CD14-positive monocyte (primary cell): ENCODE measurements at regions not wholly inside any gene's neighbourhood (a gene's known extent, or its start where the extent isn't known, plus 50 kb on each side); places are given as distances from the start of the nearest gene placed in this dataset.

ENCODE experiments used
- DNase-seq, 3 donors: peaks; one replicate each; pipeline ENCODE4 v3.0.0-alpha.2; 2011 to 2022
- H2AFZ ChIP-seq: 2 replicates; pipeline ENCODE4 v1.6.0; 2012; ENCODE audit warnings: mild to moderate bottlenecking, low read depth, low read length, inconsistent platforms; ENCODE audit not compliant: insufficient read depth, poor library complexity, severe bottlenecking
- H3K27ac ChIP-seq, 2 donors: 1 replicate in 1 of 2; 2 replicates in 1 of 2; pipeline ENCODE4 v1.5.1; 2012 to 2013; ENCODE audit warnings: low read length in 2 of 2, control low read depth in 1 of 2, inconsistent platforms in 1 of 2, low read depth in 1 of 2, mild to moderate bottlenecking in 1 of 2
- H3K27me3 ChIP-seq, 2 donors: one replicate each; pipeline versions ENCODE4 v1.6.0 to v1.6.1; 2011 to 2013; ENCODE audit warnings: low read length in 2 of 2; ENCODE audit not compliant: control insufficient read depth in 2 of 2, insufficient read depth in 2 of 2
- H3K36me3 ChIP-seq, 2 donors: replicated peaks in 1 of 2; 1 replicate in 1 of 2; 2 replicates in 1 of 2; pipeline versions ENCODE4 v1.5.1 to v1.6.1; 2012 to 2013; ENCODE audit warnings: low read length in 2 of 2, control low read depth in 1 of 2, inconsistent platforms in 1 of 2, mild to moderate bottlenecking in 1 of 2; ENCODE audit not compliant: insufficient read depth in 2 of 2, control insufficient read depth in 1 of 2
- H3K4me1 ChIP-seq, 2 donors: 1 replicate in 1 of 2; 2 replicates in 1 of 2; pipeline versions ENCODE4 v1.5.1 to v1.6.1; 2012 to 2013; ENCODE audit warnings: low read length in 2 of 2, control low read depth in 1 of 2, inconsistent platforms in 1 of 2, mild to moderate bottlenecking in 1 of 2, moderate library complexity in 1 of 2; ENCODE audit not compliant: insufficient read depth in 2 of 2, control insufficient read depth in 1 of 2
- H3K4me2 ChIP-seq: replicated peaks from 2 replicates; pipeline ENCODE3; 2012; ENCODE audit warnings: low read length, moderate library complexity, mild to moderate bottlenecking; ENCODE audit not compliant: poor library complexity, severe bottlenecking; ENCODE audit errors: extremely low read depth
- H3K4me3 ChIP-seq, 3 experiments: fragments of 200-600 bp in 1 of 3; sonication (generic) in 1 of 3; replicated peaks in 1 of 3; 1 replicate in 2 of 3; 2 replicates in 1 of 3; pipeline ENCODE4 v1.5.1; 2011 to 2013; ENCODE audit warnings: low read length in 3 of 3, mild to moderate bottlenecking in 3 of 3, control low read depth in 2 of 3, low read depth in 2 of 3, inconsistent platforms in 1 of 3, moderate library complexity in 1 of 3
- H3K79me2 ChIP-seq: 2 replicates; pipeline ENCODE4 v1.6.0; 2012; ENCODE audit warnings: mild to moderate bottlenecking, control low read depth, inconsistent platforms, low read length, moderate library complexity; ENCODE audit not compliant: insufficient read depth
- H3K9ac ChIP-seq: 2 replicates; pipeline ENCODE4 v1.6.0; 2017; ENCODE audit warnings: low read length, mild to moderate bottlenecking; ENCODE audit not compliant: insufficient read depth, poor library complexity, severe bottlenecking
- H3K9me3 ChIP-seq, 2 donors: replicated peaks in 1 of 2; 1 replicate in 1 of 2; 2 replicates in 1 of 2; pipeline versions ENCODE4 v1.5.1 to v1.6.1; 2012 to 2013; ENCODE audit warnings: low read length in 2 of 2, control low read depth in 1 of 2; ENCODE audit not compliant: control insufficient read depth in 1 of 2, insufficient read depth in 1 of 2
- H4K20me1 ChIP-seq: 2 replicates; pipeline ENCODE4 v1.6.0; 2012; ENCODE audit warnings: mild to moderate bottlenecking, low read length, control low read depth, moderate library complexity; ENCODE audit not compliant: insufficient read depth
- H3K27ac Mint-ChIP-seq, 7 donors: one replicate each; pipeline ENCODE4 v1.8.0; 2020; ENCODE audit warnings: mild to moderate bottlenecking in 7 of 7, mixed read lengths in 7 of 7, moderate library complexity in 6 of 7, inconsistent platforms in 2 of 7
- H3K27me3 Mint-ChIP-seq, 3 donors: one replicate each; pipeline ENCODE4 v1.8.0; 2021 to 2022; ENCODE audit warnings: low read depth in 3 of 3, mild to moderate bottlenecking in 3 of 3, mixed read lengths in 3 of 3, moderate library complexity in 3 of 3, inconsistent platforms in 1 of 3
- H3K36me3 Mint-ChIP-seq, 2 donors: one replicate each; pipeline ENCODE4 v1.8.0; 2020; ENCODE audit warnings: mixed read lengths in 2 of 2, inconsistent platforms in 1 of 2, mild to moderate bottlenecking in 1 of 2
- H3K4me1 Mint-ChIP-seq: one replicate; pipeline ENCODE4 v1.8.0; 2020; ENCODE audit warnings: mild to moderate bottlenecking, mixed read lengths
- H3K4me3 Mint-ChIP-seq, 2 donors: one replicate each; pipeline ENCODE4 v1.8.0; 2020; ENCODE audit warnings: mild to moderate bottlenecking in 2 of 2, mixed read lengths in 2 of 2, moderate library complexity in 1 of 2
- H3K9me3 Mint-ChIP-seq, 7 donors: one replicate each; pipeline ENCODE4 v1.8.0; 2020 to 2022; ENCODE audit warnings: mixed read lengths in 7 of 7, mild to moderate bottlenecking in 6 of 7, moderate library complexity in 6 of 7, inconsistent platforms in 2 of 7
- WGBS: methylation state at CpG from one replicate; pipeline ENCODE4 v1.1.5; 2013; ENCODE audit warnings: missing lambda C conversion rate; ENCODE audit not compliant: insufficient coverage; 5-methylcytosine and 5-hydroxymethylcytosine counted together
- intact Hi-C, 2 donors: fragments of 100-400 bp; cut with micrococcal nuclease; formaldehyde crosslinking; loops; one replicate each; pipeline versions ENCODE4 v1.15.0 to v1.15.1; 2023
- TF ChIP-seq, protein P1 (sequence below): fragments of 200-600 bp; IDR thresholded peaks from one replicate; pipeline ENCODE4 v1.8.0; 2022; ENCODE audit warnings: antibody characterized with exemption, mild to moderate bottlenecking

DNA sequence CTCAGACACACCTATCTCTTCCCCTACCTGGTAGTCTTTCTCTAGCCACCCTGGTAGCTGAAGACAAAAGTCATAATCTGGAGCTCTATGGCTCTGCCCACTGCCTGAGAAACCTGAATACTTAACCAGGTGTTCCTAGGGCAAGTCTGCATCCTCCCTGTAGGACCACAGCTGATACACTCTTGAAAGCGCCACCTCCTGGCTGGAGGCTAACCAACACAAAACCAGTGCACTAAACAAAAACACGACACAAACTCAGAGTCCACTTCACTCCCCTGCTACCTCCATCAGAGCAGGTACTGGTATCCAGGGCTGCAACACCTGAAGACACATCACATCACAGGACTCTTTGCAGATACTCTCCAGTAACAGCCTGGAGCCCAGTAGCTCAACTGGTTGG, 84.6 kb upstream of the ANXA1 start:
- intact Hi-C loops, result no loop called here
- Histone ChIP-seq H3K27ac (no peak overlapping the region), H4K20me1 (no peaks in the 10 kb centered on the region), H2AFZ (no peak overlapping the region), H3K9ac (no peak overlapping the region), H3K9me3 (no peaks in the 10 kb centered on the region), H3K4me2 (no peak overlapping the region), H3K4me1 (no peaks in the 10 kb centered on the region), H3K27me3 (no peaks in the 10 kb centered on the region), H3K36me3 (no peaks in the 10 kb centered on the region), H3K4me3 (no peak overlapping the region), H3K79me2 (no peaks in the 10 kb centered on the region)
- TF ChIP-seq, protein P1, sequence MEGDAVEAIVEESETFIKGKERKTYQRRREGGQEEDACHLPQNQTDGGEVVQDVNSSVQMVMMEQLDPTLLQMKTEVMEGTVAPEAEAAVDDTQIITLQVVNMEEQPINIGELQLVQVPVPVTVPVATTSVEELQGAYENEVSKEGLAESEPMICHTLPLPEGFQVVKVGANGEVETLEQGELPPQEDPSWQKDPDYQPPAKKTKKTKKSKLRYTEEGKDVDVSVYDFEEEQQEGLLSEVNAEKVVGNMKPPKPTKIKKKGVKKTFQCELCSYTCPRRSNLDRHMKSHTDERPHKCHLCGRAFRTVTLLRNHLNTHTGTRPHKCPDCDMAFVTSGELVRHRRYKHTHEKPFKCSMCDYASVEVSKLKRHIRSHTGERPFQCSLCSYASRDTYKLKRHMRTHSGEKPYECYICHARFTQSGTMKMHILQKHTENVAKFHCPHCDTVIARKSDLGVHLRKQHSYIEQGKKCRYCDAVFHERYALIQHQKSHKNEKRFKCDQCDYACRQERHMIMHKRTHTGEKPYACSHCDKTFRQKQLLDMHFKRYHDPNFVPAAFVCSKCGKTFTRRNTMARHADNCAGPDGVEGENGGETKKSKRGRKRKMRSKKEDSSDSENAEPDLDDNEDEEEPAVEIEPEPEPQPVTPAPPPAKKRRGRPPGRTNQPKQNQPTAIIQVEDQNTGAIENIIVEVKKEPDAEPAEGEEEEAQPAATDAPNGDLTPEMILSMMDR, result no peak
- H3K36me3 Mint-ChIP-seq, result no peaks in the 10 kb centered on the region
- H3K27ac Mint-ChIP-seq, result no peak overlapping the region
- no peaks in the 10 kb centered on the region for H3K4me1 Mint-ChIP-seq
- no peak for DNase-seq
- H3K27me3 Mint-ChIP-seq, result peaks cover 0 to 2% (median 0%) of the 10 kb centered on the region in 3 donors
- WGBS, result 95% methylated on average over 2 of the region's 2 CpGs
- no peak overlapping the region for H3K4me3 Mint-ChIP-seq
- H3K9me3 Mint-ChIP-seq, result peaks cover 0 to 3% (median 0%) of the 10 kb centered on the region in 7 donors

DNA sequence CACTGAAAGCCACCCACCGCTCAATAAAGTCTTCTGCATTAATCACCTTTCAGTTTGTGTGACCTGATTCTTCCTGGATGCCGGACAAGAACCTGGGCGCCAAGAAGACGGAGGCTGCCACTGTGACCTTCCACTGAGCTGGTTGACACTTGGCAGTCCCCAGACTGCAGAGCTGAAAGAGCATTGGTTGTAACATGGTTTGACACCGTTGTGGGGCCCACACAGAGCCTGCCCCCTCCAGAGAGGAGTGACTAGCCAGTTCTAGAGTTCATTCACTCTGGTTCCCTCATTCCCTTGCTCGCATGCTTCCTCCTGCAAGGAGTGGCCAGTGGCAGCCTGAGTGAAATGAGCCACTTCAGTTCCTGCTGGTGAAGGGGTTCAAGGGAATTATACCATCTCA, 86.2 kb upstream of the ANXA1 start:
- intact Hi-C loops, result no loop called here
- no peaks in the 10 kb centered on the region for H3K36me3 ChIP-seq
- no peaks in the 10 kb centered on the region for H3K9me3 ChIP-seq
- H2AFZ ChIP-seq, result no peak overlapping the region
- no peak overlapping the region for H3K4me3 Mint-ChIP-seq
- H4K20me1 ChIP-seq, result no peaks in the 10 kb centered on the region
- H3K9me3 Mint-ChIP-seq, result peaks cover 0 to 3% (median 0%) of the 10 kb centered on the region in 7 donors
- no peak overlapping the region for H3K4me3 ChIP-seq
- peaks cover 0 to 2% (median 0%) of the 10 kb centered on the region in 3 donors for H3K27me3 Mint-ChIP-seq
- H3K4me2 ChIP-seq, result no peak overlapping the region
- H3K4me1 Mint-ChIP-seq, result no peaks in the 10 kb centered on the region
- H3K27ac ChIP-seq, result no peak overlapping the region
- no peaks in the 10 kb centered on the region for H3K4me1 ChIP-seq
- H3K27me3 ChIP-seq, result no peaks in the 10 kb centered on the region
- DNase-seq, result no peak
- no peaks in the 10 kb centered on the region for H3K36me3 Mint-ChIP-seq
- H3K79me2 ChIP-seq, result no peaks in the 10 kb centered on the region
- WGBS, result 96% methylated on average over 5 of the region's 6 CpGs
- H3K9ac ChIP-seq, result no peak overlapping the region
- TF ChIP-seq, protein P1, result no peak
- H3K27ac Mint-ChIP-seq, result no peak overlapping the region
